GM12865 (cell line): ENCODE measurements at regions not wholly inside any gene's neighbourhood (a gene's known extent, or its start where the extent isn't known, plus 50 kb on each side); places are given as distances from the start of the nearest gene placed in this dataset.

Experiments
- DNase-seq: peaks from one replicate; pipeline ENCODE4 v3.0.0; 2010; ENCODE audit warnings: low read depth
- H3K4me3 ChIP-seq: 2 replicates; pipeline ENCODE4 v1.5.1; 2011; ENCODE audit warnings: mild to moderate bottlenecking, low read depth, low read length, control low read depth
- TF ChIP-seq, protein P1 (sequence below): IDR thresholded peaks from 2 replicates; pipeline ENCODE4 v1.5.1; 2011; ENCODE audit warnings: low read length, control low read depth, low read depth, inconsistent platforms; ENCODE audit not compliant: insufficient read depth; ENCODE audit errors: missing control alignments

DNA sequence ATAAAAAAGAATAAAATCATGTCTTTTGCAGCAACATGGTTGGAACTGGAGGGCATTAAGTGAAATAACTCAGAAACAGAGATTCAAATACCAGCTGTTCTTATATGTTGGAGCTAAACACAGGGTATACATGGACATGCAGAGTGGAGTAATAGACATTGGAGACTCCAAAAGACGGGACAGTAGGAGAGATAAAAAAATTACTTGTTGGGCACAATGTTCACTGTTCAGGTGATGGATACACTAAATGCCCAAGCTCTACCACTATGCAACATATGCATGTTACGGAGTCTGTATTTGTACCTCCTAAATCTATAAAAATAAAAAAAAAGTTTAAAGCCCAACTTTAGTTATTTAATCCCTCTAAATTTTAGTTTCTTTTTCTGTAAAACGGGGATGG lies 184.6 kb upstream of the TPK1 start:
- no peak for DNase-seq
- H3K4me3 ChIP-seq, result no peak overlapping the region
- TF ChIP-seq, protein P1, sequence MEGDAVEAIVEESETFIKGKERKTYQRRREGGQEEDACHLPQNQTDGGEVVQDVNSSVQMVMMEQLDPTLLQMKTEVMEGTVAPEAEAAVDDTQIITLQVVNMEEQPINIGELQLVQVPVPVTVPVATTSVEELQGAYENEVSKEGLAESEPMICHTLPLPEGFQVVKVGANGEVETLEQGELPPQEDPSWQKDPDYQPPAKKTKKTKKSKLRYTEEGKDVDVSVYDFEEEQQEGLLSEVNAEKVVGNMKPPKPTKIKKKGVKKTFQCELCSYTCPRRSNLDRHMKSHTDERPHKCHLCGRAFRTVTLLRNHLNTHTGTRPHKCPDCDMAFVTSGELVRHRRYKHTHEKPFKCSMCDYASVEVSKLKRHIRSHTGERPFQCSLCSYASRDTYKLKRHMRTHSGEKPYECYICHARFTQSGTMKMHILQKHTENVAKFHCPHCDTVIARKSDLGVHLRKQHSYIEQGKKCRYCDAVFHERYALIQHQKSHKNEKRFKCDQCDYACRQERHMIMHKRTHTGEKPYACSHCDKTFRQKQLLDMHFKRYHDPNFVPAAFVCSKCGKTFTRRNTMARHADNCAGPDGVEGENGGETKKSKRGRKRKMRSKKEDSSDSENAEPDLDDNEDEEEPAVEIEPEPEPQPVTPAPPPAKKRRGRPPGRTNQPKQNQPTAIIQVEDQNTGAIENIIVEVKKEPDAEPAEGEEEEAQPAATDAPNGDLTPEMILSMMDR, result no peak

DNA sequence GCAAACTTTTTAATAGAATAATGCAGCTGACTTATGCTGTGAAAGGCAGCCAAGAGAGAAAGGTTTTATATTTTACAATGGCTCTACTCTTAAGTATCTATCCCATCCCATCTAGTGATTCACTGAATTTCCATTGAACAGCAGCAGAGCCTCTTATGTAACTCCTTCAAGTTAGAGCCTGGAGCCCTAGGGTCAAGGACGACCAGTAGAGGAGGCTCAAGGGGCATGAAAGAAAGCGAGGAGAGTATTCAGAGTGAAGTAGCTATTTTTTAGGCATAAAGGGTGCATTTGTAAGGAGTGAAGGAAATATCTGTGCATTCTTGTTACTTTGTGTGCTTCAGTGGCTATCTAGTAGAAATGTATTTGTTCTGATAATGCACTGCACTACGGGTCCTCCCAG lies 180.2 kb upstream of the TPK1 start:
- TF ChIP-seq, protein P1, result no peak
- no peak overlapping the region for H3K4me3 ChIP-seq
- no peak for DNase-seq

DNA sequence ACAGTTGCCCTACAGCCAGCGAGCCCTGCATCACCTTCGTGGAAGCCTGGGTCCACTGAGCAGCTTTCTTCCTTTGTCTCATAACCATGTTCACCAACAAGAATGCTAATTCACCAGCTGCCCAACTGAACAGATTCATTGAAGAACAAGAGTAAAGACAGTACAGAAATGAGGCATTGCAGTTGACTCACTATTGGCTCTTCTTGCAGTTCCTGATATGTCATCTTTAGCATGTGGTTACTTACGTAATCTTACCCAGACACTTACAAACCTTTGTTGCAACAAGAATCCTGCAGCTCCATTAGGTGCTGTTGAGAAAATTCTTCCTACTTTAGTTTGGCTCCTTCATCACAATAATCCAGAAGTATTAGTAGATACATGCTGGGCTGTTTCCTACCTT lies 174.0 kb upstream of the TPK1 start:
- H3K4me3 ChIP-seq, result no peak overlapping the region
- TF ChIP-seq, protein P1, result no peak
- no peak for DNase-seq

DNA sequence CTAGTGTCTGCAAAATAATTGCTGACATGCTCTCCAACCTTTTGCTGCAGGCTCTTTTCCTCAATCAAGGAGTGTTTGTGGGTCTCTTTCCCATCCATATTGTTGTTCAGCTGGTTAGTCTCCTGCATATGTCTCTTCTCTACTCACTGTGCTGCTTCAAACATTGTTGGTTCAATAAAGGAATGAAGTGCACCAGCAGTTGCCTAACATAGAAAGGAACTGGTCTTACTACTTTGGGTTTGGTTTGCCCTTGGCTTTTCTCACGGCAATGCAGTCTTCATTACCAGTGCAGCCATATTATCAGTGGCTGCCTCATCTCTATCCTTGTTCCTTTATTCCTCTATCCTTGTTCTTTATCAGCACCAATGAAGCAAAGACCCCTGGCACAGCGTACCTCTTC lies 169.7 kb upstream of the TPK1 start:
- DNase-seq, result no peak
- no peak overlapping the region for H3K4me3 ChIP-seq
- TF ChIP-seq, protein P1, result no peak

DNA sequence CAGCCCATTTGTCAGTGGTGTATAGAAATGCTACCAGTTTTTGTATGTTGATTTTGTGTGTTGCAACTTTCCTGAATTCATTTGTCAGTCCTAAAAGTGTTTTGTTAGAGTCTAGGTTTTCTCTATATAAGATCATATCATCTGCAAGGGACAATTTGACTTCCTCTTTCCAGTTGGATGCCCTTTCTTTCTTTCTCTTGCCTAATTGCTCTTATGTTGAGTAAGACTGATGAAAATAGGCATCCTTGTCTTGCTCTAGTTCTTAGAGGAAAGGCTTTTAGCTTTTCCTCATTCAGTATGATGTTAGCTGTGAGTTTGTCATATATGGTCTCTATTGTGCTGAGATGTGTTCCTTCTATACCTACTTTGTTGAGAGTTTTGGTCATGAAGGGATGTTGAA lies 161.7 kb upstream of the TPK1 start:
- no peak for DNase-seq
- TF ChIP-seq, protein P1, result no peak
- no peak overlapping the region for H3K4me3 ChIP-seq

DNA sequence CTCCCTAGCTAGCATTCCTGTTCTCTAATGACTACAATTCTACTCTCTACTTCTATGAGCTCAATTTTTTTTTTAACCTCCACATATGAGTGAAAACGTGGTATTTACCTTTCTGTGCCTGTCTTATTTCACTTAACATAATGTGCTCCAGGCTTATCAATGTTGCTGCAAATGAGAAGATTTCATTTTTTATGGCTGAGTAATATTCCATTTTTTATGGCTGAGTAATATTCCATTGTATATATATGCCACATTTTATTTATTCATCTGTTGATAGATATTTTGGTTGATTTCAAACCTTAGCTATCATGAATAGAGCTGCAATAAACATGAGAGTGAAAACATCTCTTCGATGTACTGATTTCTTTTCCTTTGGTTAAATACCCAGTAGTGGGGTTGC lies 159.6 kb upstream of the TPK1 start:
- DNase-seq, result no peak
- H3K4me3 ChIP-seq, result no peak overlapping the region
- TF ChIP-seq, protein P1, result no peak

DNA sequence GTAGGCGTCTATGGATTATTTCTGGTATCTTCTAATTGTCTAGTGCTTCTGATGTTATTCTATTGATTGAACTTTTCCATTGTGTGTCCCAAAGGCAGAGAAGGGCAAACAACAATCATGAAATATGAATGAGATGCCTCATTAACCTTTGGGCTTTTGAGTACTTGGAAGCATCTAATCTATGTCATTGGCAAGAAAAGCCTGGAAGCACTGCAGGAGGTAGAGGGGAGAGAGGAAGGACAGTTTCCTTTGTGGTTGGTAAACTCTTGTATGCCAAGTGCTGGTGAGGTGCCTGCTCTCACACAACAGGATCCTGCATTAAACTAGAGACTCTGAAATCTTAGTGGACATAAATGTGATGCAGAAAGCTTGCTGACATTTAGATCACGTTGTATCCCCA lies 155.2 kb upstream of the TPK1 start:
- no peak overlapping the region for H3K4me3 ChIP-seq
- TF ChIP-seq, protein P1, result no peak
- DNase-seq, result no peak
